Stomach (tissue), 8 donors: ENCODE measurements at regions not wholly inside any gene's neighbourhood (a gene's known extent, or its start where the extent isn't known, plus 50 kb on each side); places are given as distances from the start of the nearest gene placed in this dataset.

Experiments used
- DNase-seq, 2 donors: peaks; one replicate each; pipeline versions ENCODE4 v3.0.0 to v3.0.0-alpha.2; 2013 to 2019
- H3K27ac ChIP-seq, 5 donors: fragments of 200-600 bp in 4 of 5; sonication (generic) in 4 of 5; one replicate each; pipeline ENCODE4 v1.5.1; 2013 to 2019; ENCODE audit warnings: mild to moderate bottlenecking in 1 of 5, moderate library complexity in 1 of 5
- H3K27me3 ChIP-seq, 3 donors: fragments of 200-600 bp; sonication (generic); one replicate each; pipeline ENCODE4 v1.5.1; 2017 to 2019; ENCODE audit warnings: mixed run types in 1 of 3
- H3K36me3 ChIP-seq, 4 donors: fragments of 200-600 bp; sonication (generic); 1 replicate in 3 of 4; 2 replicates in 1 of 4; pipeline ENCODE4 v1.5.1; 2016 to 2019
- H3K4me1 ChIP-seq, 4 donors: fragments of 200-600 bp; sonication (generic); one replicate each; pipeline ENCODE4 v1.5.1; 2016 to 2019
- H3K4me3 ChIP-seq, 4 donors: fragments of 200-600 bp; sonication (generic) in 3 of 4; one replicate each; pipeline ENCODE4 v1.5.1; 2016 to 2019; ENCODE audit warnings: mild to moderate bottlenecking in 1 of 4
- H3K9me3 ChIP-seq, 4 donors: fragments of 200-600 bp; sonication (generic); one replicate each; pipeline ENCODE4 v1.5.1; 2016 to 2019
- EP300 ChIP-seq: sonication (generic); formaldehyde crosslinking; IDR thresholded peaks from one replicate; pipeline ENCODE4 v1.6.1; 2017; ENCODE audit warnings: antibody characterized with exemption
- POLR2A ChIP-seq, 4 donors: fragments of 450-650 bp; IDR thresholded peaks; one replicate each; pipeline ENCODE4 v1.6.1; 2016; ENCODE audit warnings: antibody characterized with exemption in 4 of 4, control low read depth in 2 of 4, mild to moderate bottlenecking in 1 of 4, moderate library complexity in 1 of 4
- POLR2AphosphoS5 ChIP-seq, 3 donors: sonication (generic); formaldehyde crosslinking; IDR thresholded peaks; one replicate each; pipeline ENCODE4 v1.6.1; 2016; ENCODE audit warnings: antibody characterized with exemption in 3 of 3
- WGBS, 5 donors: extraction: QIAGEN DNeasy Blood & Tissue Kit in 3 of 5; methylation state at CpG; one replicate each; pipeline versions ENCODE4 v1.1.5 to v1.1.7; 2013 to 2018; 5-methylcytosine and 5-hydroxymethylcytosine counted together
- intact Hi-C: fragments of 100-400 bp; cut with DNase I; formaldehyde crosslinking; loops from one replicate; pipeline ENCODE4 v1.15.1; 2023; ENCODE audit warnings: low total_unique reads
- TF ChIP-seq, protein P1 (sequence below), 7 experiments: fragments of 450-650 bp in 4 of 7; fragments of 200-600 bp in 3 of 7; sonication (generic) in 3 of 7; IDR thresholded peaks; one replicate each; pipeline ENCODE4 v1.5.1; 2016 to 2019; ENCODE audit warnings: antibody characterized with exemption in 7 of 7, control low read depth in 2 of 7, mild to moderate bottlenecking in 1 of 7
- donor health status: healthy with polysubstance abuse.
- donor health status: Bipolar disorder and iron deficiency.
- donor health status: healthy.

DNA sequence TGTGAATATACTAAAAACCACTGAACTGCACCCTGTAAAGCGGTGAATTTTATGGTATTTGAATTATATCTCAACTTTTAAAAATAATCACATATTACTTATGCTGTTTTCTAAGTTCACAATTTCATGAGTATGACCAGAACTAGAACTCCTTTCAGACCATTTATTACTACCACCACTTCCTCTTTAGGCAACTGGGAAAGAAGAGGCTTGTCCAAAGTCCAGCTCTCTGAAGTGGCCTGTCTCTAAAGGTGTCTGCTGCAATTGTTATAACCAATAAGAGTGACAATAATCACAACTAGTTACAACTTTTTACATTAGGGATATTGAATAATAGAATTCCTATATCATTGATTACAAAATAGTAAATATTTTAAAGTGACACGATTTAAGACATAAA lies 267.9 kb upstream of the PIK3C3 start:
- WGBS, 5 donors: 76 to 92% (median 88%) methylated on average over 2 of the region's 2 CpGs

DNA sequence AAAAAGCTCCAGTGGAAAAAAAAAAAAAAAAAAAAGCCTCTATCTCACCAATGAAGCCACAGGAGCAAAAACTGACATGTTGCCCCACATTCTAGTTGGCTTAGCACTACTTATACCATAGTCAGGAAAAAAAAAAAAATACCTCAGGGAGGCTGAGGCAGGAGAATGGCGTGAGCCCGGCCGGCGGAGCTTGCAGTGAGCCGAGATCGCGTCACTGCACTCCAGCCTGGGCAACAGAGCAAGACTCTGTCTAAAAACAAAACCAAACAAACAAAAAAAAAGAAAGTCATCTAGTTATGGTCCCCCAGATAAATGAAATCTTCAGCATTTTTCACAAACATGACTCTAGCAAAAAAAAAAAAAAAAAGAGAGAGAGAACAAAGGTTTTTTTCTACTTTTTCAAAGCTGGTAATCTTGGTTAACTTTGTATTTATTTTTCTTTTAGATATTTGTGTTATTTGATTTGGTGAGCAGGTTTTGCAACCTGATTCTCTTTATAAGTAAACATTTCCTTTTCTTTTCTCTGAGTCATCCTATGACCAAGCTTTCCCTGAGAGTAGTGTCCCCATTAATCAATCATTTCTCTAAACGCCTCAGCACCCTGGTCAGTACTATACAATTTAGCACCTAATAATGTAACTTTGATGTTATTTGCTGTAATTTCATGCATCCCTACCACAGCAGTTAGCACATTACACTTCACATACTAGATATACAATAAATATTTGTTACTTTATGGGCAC lies 273.7 kb upstream of the PIK3C3 start:
- H3K27ac ChIP-seq: no peak overlapping the region
- H3K9me3 ChIP-seq: no peaks in the 10 kb centered on the region
- no peaks in the 10 kb centered on the region for H3K27me3 ChIP-seq
- no peaks in the 10 kb centered on the region for H3K36me3 ChIP-seq
- TF ChIP-seq EP300: no peak
- TF ChIP-seq, protein P1, sequence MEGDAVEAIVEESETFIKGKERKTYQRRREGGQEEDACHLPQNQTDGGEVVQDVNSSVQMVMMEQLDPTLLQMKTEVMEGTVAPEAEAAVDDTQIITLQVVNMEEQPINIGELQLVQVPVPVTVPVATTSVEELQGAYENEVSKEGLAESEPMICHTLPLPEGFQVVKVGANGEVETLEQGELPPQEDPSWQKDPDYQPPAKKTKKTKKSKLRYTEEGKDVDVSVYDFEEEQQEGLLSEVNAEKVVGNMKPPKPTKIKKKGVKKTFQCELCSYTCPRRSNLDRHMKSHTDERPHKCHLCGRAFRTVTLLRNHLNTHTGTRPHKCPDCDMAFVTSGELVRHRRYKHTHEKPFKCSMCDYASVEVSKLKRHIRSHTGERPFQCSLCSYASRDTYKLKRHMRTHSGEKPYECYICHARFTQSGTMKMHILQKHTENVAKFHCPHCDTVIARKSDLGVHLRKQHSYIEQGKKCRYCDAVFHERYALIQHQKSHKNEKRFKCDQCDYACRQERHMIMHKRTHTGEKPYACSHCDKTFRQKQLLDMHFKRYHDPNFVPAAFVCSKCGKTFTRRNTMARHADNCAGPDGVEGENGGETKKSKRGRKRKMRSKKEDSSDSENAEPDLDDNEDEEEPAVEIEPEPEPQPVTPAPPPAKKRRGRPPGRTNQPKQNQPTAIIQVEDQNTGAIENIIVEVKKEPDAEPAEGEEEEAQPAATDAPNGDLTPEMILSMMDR (IDR thresholded peaks at IDR 0.05): no peak
- TF ChIP-seq POLR2A (IDR thresholded peaks at IDR 0.05): no peak
- no peak for TF ChIP-seq POLR2AphosphoS5 (IDR thresholded peaks at IDR 0.05)
- no peak overlapping the region for H3K4me3 ChIP-seq
- intact Hi-C loops: no loop called here
- no peaks in the 10 kb centered on the region for H3K4me1 ChIP-seq
- WGBS, 5 donors: 85 to 90% (median 88%) methylated on average over 8 of the region's 8 CpGs
- no peak for DNase-seq

More for the DNA sequence above, 267.9 kb upstream of the PIK3C3 start:
- no peak overlapping the region for H3K4me3 ChIP-seq
- TF ChIP-seq EP300: no peak
- TF ChIP-seq, protein P1 (IDR thresholded peaks at IDR 0.05): no peak
- no peak for TF ChIP-seq POLR2A (IDR thresholded peaks at IDR 0.05)
- TF ChIP-seq POLR2AphosphoS5 (IDR thresholded peaks at IDR 0.05): no peak
- no peaks in the 10 kb centered on the region for H3K27me3 ChIP-seq
- no peaks in the 10 kb centered on the region for H3K36me3 ChIP-seq
- no peak overlapping the region for H3K27ac ChIP-seq
- DNase-seq: no peak
- no peaks in the 10 kb centered on the region for H3K4me1 ChIP-seq
- no peaks in the 10 kb centered on the region for H3K9me3 ChIP-seq
- intact Hi-C loops: no loop called here

DNA sequence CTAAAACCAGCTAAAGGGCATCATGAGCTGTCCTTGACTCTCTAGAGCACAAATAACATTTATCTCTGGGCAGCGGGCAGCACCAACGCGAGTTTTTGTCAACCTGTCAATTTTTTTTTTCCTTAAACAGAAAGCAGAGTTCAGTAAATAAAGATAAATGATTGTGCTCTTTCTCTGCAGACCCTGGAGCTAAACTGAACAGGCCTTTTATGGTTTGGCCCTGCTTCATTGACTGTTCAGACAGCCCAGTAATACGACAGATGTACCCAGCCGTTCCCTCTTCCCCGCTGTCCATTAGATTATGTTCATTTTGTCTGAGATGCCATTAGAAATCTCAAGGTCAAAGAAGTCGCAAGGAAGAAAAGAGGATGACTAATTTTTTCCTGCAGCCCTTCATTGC lies 280.5 kb upstream of the PIK3C3 start:
- DNase-seq: peak in 1 of 2 donors; percentile 23
- H3K4me3 ChIP-seq: no peak overlapping the region
- no peaks in the 10 kb centered on the region for H3K36me3 ChIP-seq
- TF ChIP-seq EP300: no peak
- no peak for TF ChIP-seq POLR2A (IDR thresholded peaks at IDR 0.05)
- TF ChIP-seq, protein P1 (IDR thresholded peaks at IDR 0.05): no peak
- no peak for TF ChIP-seq POLR2AphosphoS5 (IDR thresholded peaks at IDR 0.05)
- intact Hi-C loops: no loop called here
- H3K27me3 ChIP-seq: no peaks in the 10 kb centered on the region
- no peak overlapping the region for H3K27ac ChIP-seq
- no peaks in the 10 kb centered on the region for H3K9me3 ChIP-seq
- 20 to 40% (median 27%) methylated on average over 7 of the region's 7 CpGs for WGBS, 5 donors
- no peaks in the 10 kb centered on the region for H3K4me1 ChIP-seq

DNA sequence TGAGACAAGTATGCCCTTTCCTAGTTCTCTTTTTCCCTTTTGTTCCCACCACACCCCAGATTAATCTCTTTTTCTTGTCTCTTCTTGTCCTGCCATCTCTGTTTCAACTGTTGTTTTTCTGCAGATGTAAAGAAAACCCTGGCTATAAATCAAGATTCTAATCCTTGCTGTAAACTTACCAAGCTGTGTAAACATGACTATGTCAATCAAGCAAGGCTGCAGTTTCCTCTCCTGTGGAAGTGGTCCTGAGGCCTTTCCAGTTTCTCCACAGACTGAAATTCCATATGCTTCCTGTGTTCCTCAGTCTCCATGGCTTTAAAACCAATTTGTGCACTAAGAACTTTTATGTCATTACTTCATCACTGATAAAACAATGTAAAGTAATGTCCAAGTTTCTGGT lies 288.8 kb upstream of the PIK3C3 start:
- peak in 1 of 2 donors; percentile 6 for DNase-seq
- no peaks in the 10 kb centered on the region for H3K9me3 ChIP-seq
- H3K4me3 ChIP-seq: no peak overlapping the region
- intact Hi-C loops: no loop called here
- no peaks in the 10 kb centered on the region for H3K36me3 ChIP-seq
- TF ChIP-seq POLR2AphosphoS5 (IDR thresholded peaks at IDR 0.05) (no peak), EP300 (no peak), POLR2A (IDR thresholded peaks at IDR 0.05) (no peak)
- TF ChIP-seq, protein P1 (IDR thresholded peaks at IDR 0.05): no peak
- no peaks in the 10 kb centered on the region for H3K4me1 ChIP-seq
- no peak overlapping the region for H3K27ac ChIP-seq
- no peaks in the 10 kb centered on the region for H3K27me3 ChIP-seq
